IMR-90 (cell line): ENCODE measurements at regions not wholly inside any gene's neighbourhood (a gene's known extent, or its start where the extent isn't known, plus 50 kb on each side); places are given as distances from the start of the nearest gene placed in this dataset.

ENCODE experiments used
- ATAC-seq: fragments of 200-7000 bp; cut with Tn5 transposase; 2 replicates; pipeline ENCODE4 v1.9.1; 2020; ENCODE audit warnings: low read depth, mild to moderate bottlenecking, moderate library complexity
- BruUV-seq: library from RNA; stranded (reverse); fragments of 400-500 nt; replicated peaks from 2 replicates; lab custom pipeline; 2021; lab: Mats Ljungman, UMichigan
- CTCF ChIA-PET: fragments of 300-600 bp; formaldehyde crosslinking; extraction: SDS; loops from one replicate; lab custom pipeline; 2021; ENCODE audit warnings: antibody characterized with exemption; lab: Yijun Ruan, JAX
- POLR2A ChIA-PET: fragments of 300-600 bp; sonication (Branson Sonifier 250); formaldehyde crosslinking; loops from one replicate; lab custom pipeline; 2022; ENCODE audit warnings: antibody characterized with exemption; ENCODE audit not compliant: unreplicated experiment; lab: Charles Lee
- DNase-seq: peaks from one replicate; pipeline ENCODE4 v3.0.0; 2013
- H2AFZ ChIP-seq: replicated peaks from 2 replicates; pipeline ENCODE3; 2013; ENCODE audit warnings: low read length, mild to moderate bottlenecking; ENCODE audit not compliant: poor library complexity
- H2AK5ac ChIP-seq: 2 replicates; pipeline ENCODE4 v1.6.1; 2013; ENCODE audit warnings: low read depth, low read length, inconsistent platforms
- H2AK9ac ChIP-seq: replicated peaks from 2 replicates; pipeline ENCODE3; 2013; ENCODE audit warnings: mild to moderate bottlenecking, low read depth, low read length, moderate library complexity; ENCODE audit not compliant: poor library complexity
- H2BK120ac ChIP-seq: 2 replicates; pipeline ENCODE4 v1.6.1; 2013; ENCODE audit warnings: low read depth, low read length, inconsistent platforms
- H2BK15ac ChIP-seq: 3 replicates; pipeline ENCODE4 v1.6.1; 2013; ENCODE audit warnings: low read depth, low read length, inconsistent platforms
- H2BK20ac ChIP-seq: 2 replicates; pipeline ENCODE4 v1.6.1; 2013; ENCODE audit warnings: low read depth, mild to moderate bottlenecking, inconsistent platforms, low read length, moderate library complexity
- H2BK5ac ChIP-seq: 2 replicates; pipeline ENCODE4 v1.6.1; 2013; ENCODE audit warnings: mild to moderate bottlenecking, low read depth, low read length, inconsistent platforms; ENCODE audit not compliant: poor library complexity, severe bottlenecking
- H3K14ac ChIP-seq: replicated peaks from 2 replicates; pipeline ENCODE4 v1.6.1; 2013; ENCODE audit warnings: low read depth, low read length, inconsistent platforms
- H3K18ac ChIP-seq: 2 replicates; pipeline ENCODE4 v1.6.1; 2013; ENCODE audit warnings: low read depth, low read length, control low read depth
- H3K23ac ChIP-seq: 2 replicates; pipeline ENCODE4 v1.6.1; 2013; ENCODE audit warnings: low read depth, low read length, inconsistent platforms
- H3K27ac ChIP-seq: 2 replicates; pipeline ENCODE4 v1.5.1; 2013; ENCODE audit warnings: mild to moderate bottlenecking, control low read depth, low read length; ENCODE audit not compliant: insufficient read depth
- H3K27me3 ChIP-seq: 2 replicates; pipeline ENCODE4 v1.6.1; 2013; ENCODE audit warnings: low read length; ENCODE audit not compliant: control insufficient read depth, insufficient read depth
- H3K36me3 ChIP-seq: 2 replicates; pipeline ENCODE4 v1.6.1; 2013; ENCODE audit warnings: low read length, mixed read lengths; ENCODE audit not compliant: control insufficient read depth, insufficient read depth
- H3K4ac ChIP-seq: 2 replicates; pipeline ENCODE4 v1.6.1; 2013; ENCODE audit warnings: low read depth, low read length, inconsistent platforms
- H3K4me1 ChIP-seq: 2 replicates; pipeline ENCODE4 v1.6.1; 2013; ENCODE audit warnings: low read length, mixed read lengths; ENCODE audit not compliant: control insufficient read depth, insufficient read depth
- H3K4me2 ChIP-seq: 2 replicates; pipeline ENCODE4 v1.6.1; 2013; ENCODE audit warnings: low read depth, mild to moderate bottlenecking, control low read depth, low read length, moderate library complexity
- H3K4me3 ChIP-seq: 2 replicates; pipeline ENCODE4 v1.5.1; 2013; ENCODE audit warnings: low read depth, mild to moderate bottlenecking, control low read depth, low read length, moderate library complexity; ENCODE audit not compliant: insufficient read depth
- H3K56ac ChIP-seq: 2 replicates; pipeline ENCODE4 v1.6.1; 2013; ENCODE audit warnings: low read length, inconsistent platforms; ENCODE audit not compliant: insufficient read depth; ENCODE audit errors: extremely low read depth
- H3K79me1 ChIP-seq, 2 experiments: 2 replicates each; pipeline ENCODE4 v1.6.1; 2013; ENCODE audit warnings: low read length in 2 of 2, inconsistent platforms in 1 of 2, low read depth in 1 of 2
- H3K9ac ChIP-seq: 2 replicates; pipeline ENCODE4 v1.6.1; 2013; ENCODE audit warnings: low read depth, low read length, control low read depth
- H3K9me1 ChIP-seq: 2 replicates; pipeline ENCODE4 v1.6.1; 2013; ENCODE audit warnings: low read length, inconsistent platforms; ENCODE audit not compliant: insufficient read depth
- H3K9me3 ChIP-seq: 2 replicates; pipeline ENCODE4 v1.6.1; 2013; ENCODE audit warnings: low read length; ENCODE audit not compliant: control insufficient read depth, insufficient read depth
- H4K20me1 ChIP-seq: 2 replicates; pipeline ENCODE4 v1.6.1; 2013; ENCODE audit warnings: low read length, inconsistent platforms; ENCODE audit not compliant: insufficient read depth
- H4K5ac ChIP-seq: 2 replicates; pipeline ENCODE4 v1.6.1; 2013; ENCODE audit warnings: mild to moderate bottlenecking, low read depth, low read length, control low read depth
- H4K8ac ChIP-seq, 2 experiments: 2 replicates each; pipeline ENCODE4 v1.6.1; 2013; ENCODE audit warnings: low read depth in 2 of 2, low read length in 2 of 2, control low read depth in 1 of 2, inconsistent platforms in 1 of 2
- H4K91ac ChIP-seq: 2 replicates; pipeline ENCODE4 v1.6.1; 2013; ENCODE audit warnings: low read depth, low read length, inconsistent platforms; ENCODE audit not compliant: insufficient read depth
- CHD1 ChIP-seq: IDR thresholded peaks from 2 replicates; pipeline ENCODE4 v1.6.1; 2012; ENCODE audit warnings: low read depth, low read length, improper control_type of control experiment
- FOS ChIP-seq: fragments of 150-350 bp; IDR thresholded peaks from 2 replicates; pipeline ENCODE4 v1.6.1; 2016; ENCODE audit warnings: low read depth, low read length
- MAFK ChIP-seq: IDR thresholded peaks from 2 replicates; pipeline ENCODE4 v1.6.1; 2012; ENCODE audit warnings: low read depth, low read length, improper control_type of control experiment
- MXI1 ChIP-seq: IDR thresholded peaks from 2 replicates; pipeline ENCODE4 v1.6.1; 2012; ENCODE audit warnings: low read depth, mild to moderate bottlenecking, low read length, moderate library complexity, borderline replicate concordance
- POLR2A ChIP-seq: IDR thresholded peaks from 2 replicates; pipeline ENCODE4 v1.6.1; 2012; ENCODE audit warnings: mild to moderate bottlenecking, low read depth, low read length
- SMC3 ChIP-seq: fragments of 150-350 bp; IDR thresholded peaks from 2 replicates; pipeline ENCODE4 v1.6.1; 2016; ENCODE audit warnings: low read depth, mild to moderate bottlenecking, antibody characterized with exemption, low read length, moderate library complexity
- USF2 ChIP-seq: fragments of 150-350 bp; IDR thresholded peaks from 2 replicates; pipeline ENCODE4 v1.6.1; 2017; ENCODE audit warnings: mild to moderate bottlenecking, antibody characterized with exemption, low read length, low read depth
- WGBS, 2 experiments: methylation state at CpG; one replicate each; pipeline versions ENCODE4 v1.1.5 to v1.1.7; 2013; ENCODE audit warnings: missing lambda C conversion rate in 2 of 2; ENCODE audit not compliant: insufficient read length in 1 of 2; ENCODE audit errors: extremely low coverage in 2 of 2; 5-methylcytosine and 5-hydroxymethylcytosine counted together
- dilution Hi-C: fragments of 300-500 bp; cut with HindIII; formaldehyde crosslinking; loops from one replicate; pipeline ENCODE4 v1.14.3; 2018; ENCODE audit warnings: low sequenced_read_pairs; ENCODE audit not compliant: unreplicated experiment
- in situ Hi-C: fragments of 300-500 bp; cut with MboI; formaldehyde crosslinking; loops from 3 replicates; pipeline ENCODE4 v1.14.3; 2019; ENCODE audit warnings: low sequenced_read_pairs, inconsistent platforms, mixed read lengths
- intact Hi-C: fragments of 100-400 bp; cut with micrococcal nuclease; formaldehyde crosslinking; loops from 2 replicates; pipeline ENCODE4 v1.10.0; 2022

- no peak overlapping the region for H3K14ac ChIP-seq
- no peak overlapping the region for H2AFZ ChIP-seq
- H3K9me1 ChIP-seq = no peaks in the 10 kb centered on the region
- no peak overlapping the region for H4K91ac ChIP-seq
- CTCF ChIA-PET = interaction anchor here (1.4 kb wide), 1 partner anchor 14 kb away, joined by 4 read pairs; no protein-coding TSS in a partner anchor
- H2AK5ac ChIP-seq = no peak overlapping the region
- DNase-seq = no peak
- dilution Hi-C loops (no loop called here), intact Hi-C loops (no loop called here), in situ Hi-C loops (no loop called here)
- no peak overlapping the region for H2BK120ac ChIP-seq
- no TSS peak for BruUV-seq
- no peaks in the 10 kb centered on the region for H3K9me3 ChIP-seq
- no peak overlapping the region for H4K8ac ChIP-seq
- no peak overlapping the region for H3K27ac ChIP-seq
- no peak for TF ChIP-seq POLR2A
- no peak for TF ChIP-seq MXI1
- no peak for TF ChIP-seq CHD1
- TF ChIP-seq MAFK = no peak
- no peak for TF ChIP-seq FOS
- TF ChIP-seq SMC3 = no peak
- no peak for TF ChIP-seq USF2
- H3K4me1 ChIP-seq = no peaks in the 10 kb centered on the region
- no peak overlapping the region for H3K4ac ChIP-seq
- H4K5ac ChIP-seq = no peak overlapping the region
- no peak overlapping the region for H3K4me2 ChIP-seq
- POLR2A ChIA-PET = no interaction called here
- no CpG with 5 or more reads among the region's 2 CpGs for whole genome bisulfite sequencing, 2 experiments
- no peaks in the 10 kb centered on the region for H4K20me1 ChIP-seq
- no peak overlapping the region for H3K23ac ChIP-seq
- H3K27me3 ChIP-seq = no peaks in the 10 kb centered on the region
- no peak for ATAC-seq
- H3K56ac ChIP-seq = no peak overlapping the region
- H2BK15ac ChIP-seq = no peak overlapping the region
- H3K18ac ChIP-seq = no peak overlapping the region
- H2AK9ac ChIP-seq = no peak overlapping the region
- no peaks in the 10 kb centered on the region for H3K79me1 ChIP-seq
- H3K4me3 ChIP-seq = no peak overlapping the region
- H3K36me3 ChIP-seq = no peaks in the 10 kb centered on the region
- H2BK5ac ChIP-seq = no peak overlapping the region
- no peak overlapping the region for H2BK20ac ChIP-seq
- H3K9ac ChIP-seq = no peak overlapping the region
These were observed 174.4 kb upstream of the CMC1 start for GRCh38 chr3:28067014-28067413.
